ENCODE measurements at regions not wholly inside any gene's neighbourhood (a gene's known extent, or its start where the extent isn't known, plus 50 kb on each side); places are given as distances from the start of the nearest gene placed in this dataset.

DNA sequence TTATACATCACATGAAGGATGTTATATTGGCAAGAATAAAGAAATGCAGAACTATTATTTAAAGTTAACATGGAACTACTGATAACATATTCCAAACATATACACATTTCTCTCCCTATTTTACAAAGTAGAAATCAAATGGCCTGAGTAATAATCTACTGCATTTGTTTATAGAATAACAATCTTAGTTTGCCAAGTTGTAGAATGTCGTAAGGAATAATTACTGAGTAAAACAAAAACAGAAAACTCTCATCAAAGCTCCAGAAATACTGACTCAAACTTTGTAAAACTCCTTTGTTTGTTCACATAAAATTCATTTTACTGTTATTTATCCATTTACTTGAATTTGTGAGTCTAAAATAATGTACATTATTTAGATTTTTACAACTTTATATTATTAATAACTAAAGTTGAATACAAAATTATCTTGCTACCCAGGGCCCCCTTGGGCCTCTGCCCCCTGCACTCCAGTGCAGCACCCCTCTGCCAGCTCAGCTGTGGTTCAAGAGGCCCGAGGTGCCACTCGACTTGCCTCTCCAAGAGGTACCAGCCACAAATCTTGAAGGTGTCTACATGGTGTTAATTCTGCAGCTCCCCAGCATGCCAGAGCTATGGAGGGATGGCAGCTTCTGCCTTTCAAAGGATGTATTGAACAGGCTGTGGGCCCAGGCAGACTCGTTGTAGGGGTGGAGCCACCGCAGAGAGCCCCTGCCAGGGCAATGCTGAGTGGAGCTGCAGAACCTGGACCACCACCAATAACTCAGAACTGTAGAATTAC is 2819.7 kb downstream of the PCDH9 start:
- intact Hi-C loops (cut with DNase I): no loop called here
- DNase-seq: no peak
- ATAC-seq (ENCODE audit: poor library complexity): no peak

DNA sequence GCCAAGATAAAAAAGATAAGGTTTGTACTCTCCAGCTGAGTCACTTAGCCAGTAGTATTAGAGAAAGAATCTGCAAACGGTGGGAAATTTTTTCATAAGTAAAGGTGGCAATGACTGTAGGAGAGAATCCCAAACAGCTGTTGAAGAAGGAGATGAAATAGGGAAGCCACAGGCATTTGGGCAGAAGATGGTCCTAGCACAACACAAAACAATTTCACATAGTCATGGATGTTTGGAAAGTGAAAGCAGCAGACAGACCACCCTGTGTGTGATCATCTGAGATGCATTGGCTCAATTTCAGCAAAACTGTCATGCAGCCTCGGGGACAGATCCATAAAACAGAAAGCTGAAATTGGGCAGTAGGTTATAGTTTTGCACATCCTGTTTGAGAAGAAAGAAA is 2832.4 kb downstream of the PCDH9 start:
- intact Hi-C loops (cut with DNase I): no loop called here
- no peak for DNase-seq
- ATAC-seq (ENCODE audit: poor library complexity): no peak

DNA sequence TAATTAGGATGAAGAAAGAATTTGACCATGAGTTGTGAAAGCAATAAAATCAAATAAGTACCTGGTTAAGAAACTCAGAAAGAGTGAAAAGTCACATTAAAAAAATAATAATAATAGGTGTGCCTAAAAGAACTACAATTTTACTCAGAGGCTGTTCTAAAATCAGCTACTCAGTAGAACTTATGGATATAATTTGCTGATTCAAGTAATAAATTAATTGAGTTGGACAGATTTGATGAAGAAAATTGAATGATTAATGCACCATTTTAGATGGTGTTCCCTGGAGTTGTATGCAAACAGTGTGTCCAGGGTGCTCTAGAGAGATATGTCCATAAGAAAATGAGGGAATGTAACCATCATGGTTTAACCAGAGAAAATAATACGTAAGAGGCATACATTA is 2852.5 kb downstream of the PCDH9 start:
- DNase-seq (no peak), ATAC-seq (ENCODE audit: poor library complexity) (no peak)
- intact Hi-C loops (cut with DNase I): no loop called here

DNA sequence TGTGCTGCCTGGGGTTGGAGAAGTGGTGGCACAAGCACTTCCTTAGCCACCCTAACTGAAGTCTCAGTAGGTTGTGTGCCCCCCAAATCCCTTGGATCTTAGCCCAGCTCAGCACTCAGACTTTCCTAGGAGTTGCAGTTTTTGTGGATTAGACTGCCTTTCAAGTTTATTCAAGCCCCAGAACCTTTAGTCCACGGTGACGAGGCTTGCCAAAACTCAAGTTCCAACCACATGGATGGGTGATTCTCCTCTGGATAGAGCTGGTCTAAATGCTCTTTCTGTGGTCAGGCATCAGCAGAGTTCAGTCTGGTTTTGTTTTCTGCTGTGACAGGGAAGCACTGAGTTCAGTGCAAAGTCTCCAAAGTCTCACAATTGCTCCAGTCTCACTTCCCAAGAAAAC is 2858.7 kb downstream of the PCDH9 start:
- intact Hi-C loops (cut with DNase I): no loop called here
- ATAC-seq (ENCODE audit: poor library complexity) (no peak), DNase-seq (no peak)

DNA sequence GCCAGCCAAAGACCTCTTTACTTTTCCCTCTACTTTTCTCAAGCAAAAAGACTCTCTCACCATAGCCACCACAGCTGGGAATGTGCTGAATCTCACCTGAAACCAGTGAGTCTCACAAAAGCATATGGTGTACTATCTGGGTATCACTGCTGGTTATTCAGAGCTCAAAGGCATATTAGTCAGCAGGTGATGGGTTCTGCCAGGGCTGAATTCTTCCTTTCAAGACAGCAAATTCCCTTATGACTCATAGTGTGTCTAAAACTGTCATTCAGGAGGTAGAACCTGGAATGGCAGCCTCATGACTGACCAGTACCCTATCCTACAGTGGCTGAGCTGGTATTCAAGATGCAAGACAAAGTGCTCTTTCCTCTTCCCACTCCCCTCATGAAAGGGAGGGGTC is 2859.1 kb downstream of the PCDH9 start:
- DNase-seq (no peak), ATAC-seq (ENCODE audit: poor library complexity) (no peak)
- intact Hi-C loops (cut with DNase I): no loop called here

DNA sequence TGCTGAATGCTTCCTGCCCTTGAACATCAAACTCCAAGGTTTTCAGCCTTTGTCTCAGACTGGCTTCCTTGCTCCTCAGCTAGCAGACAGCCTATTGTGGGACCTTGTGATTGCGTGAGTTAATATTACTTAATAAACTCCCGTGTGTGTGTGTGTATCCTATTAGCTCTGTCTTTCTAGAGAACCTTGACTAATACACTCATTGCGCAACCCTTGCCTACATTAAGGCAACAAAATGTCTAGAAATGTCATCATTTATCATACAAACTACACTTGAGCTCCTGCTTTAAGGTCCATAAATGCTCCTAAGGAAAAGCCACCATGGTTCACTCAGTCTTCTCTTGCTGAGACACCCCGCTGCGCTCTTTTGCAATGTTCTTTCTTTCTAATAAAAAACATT is 2861.0 kb downstream of the PCDH9 start:
- DNase-seq (no peak), ATAC-seq (ENCODE audit: poor library complexity) (no peak)
- intact Hi-C loops (cut with DNase I): no loop called here

DNA sequence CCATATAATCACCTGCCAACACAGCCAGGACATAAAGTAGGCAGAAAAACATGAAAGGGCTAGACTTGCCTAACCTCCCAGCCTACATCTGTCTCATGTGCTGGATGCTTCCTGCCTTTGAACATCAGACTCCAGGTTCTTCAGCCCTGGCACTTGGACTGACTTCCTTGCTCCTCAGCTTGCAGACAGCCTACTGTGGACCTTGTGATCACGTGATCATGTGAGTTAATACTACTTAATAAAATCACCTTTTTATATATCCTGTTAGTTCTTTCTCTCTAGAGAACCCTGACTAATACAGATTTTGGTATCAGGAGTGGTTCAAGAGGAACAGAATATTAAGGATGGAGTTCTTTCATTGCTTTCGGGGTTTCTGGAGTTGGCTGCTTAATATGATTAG is 2867.6 kb downstream of the PCDH9 start:
- ATAC-seq (ENCODE audit: poor library complexity) (no peak), DNase-seq (no peak)
- intact Hi-C loops (cut with DNase I): no loop called here

DNA sequence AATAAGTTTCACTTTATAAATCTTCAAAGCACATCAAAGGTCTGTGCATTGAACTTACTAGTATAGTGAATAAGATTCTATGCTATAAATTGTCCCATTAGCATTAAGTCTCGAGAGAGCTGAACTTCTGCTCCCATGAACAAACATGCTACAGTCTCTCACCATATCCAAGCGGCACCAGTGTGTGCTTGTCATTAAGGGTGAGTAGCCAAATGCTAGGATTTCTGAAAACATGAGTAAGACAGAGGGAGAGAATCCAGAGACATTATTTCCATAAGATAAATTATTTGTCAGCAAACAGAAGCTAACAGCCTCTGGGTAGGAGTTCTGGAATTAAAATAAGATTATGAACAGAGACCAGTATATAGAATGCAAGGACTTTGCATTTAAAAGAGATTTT is 2882.5 kb downstream of the PCDH9 start:
- ATAC-seq (ENCODE audit: poor library complexity) (no peak), DNase-seq (no peak)
- intact Hi-C loops (cut with DNase I): no loop called here

DNA sequence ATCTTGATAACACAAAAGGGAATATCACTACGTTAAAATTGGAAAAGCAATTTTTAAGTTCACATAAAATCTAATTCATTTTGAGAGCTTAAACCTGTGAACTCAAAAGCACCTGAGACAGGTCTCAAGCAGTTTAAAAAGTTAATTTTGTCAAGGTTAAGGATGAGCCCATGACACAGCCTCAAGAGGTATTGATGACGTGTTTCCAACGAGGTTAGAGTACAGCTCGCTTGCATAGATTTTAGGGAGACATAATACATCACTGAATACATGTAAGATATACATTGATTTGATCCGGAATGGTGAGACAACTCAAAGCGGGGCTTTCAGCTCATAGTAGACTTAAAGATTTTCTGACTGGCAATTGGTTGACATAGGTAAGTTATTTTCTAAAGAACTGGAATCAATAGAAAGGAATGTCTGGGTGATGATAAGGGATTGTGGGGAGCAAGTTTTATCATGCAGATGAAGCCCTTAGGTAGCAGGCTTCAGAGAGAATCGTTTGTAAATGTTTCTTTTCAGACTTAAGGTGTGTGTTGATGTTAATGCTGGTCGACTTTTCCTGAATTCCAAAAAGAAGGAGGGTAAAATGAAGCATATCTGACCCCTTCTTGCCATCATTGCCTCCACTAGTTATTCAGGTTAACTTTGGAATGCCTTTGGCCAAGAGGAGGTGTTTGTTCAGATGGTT is 2890.6 kb downstream of the PCDH9 start:
- intact Hi-C loops (cut with DNase I): no loop called here
- ATAC-seq (ENCODE audit: poor library complexity) (no peak), DNase-seq (no peak)

DNA sequence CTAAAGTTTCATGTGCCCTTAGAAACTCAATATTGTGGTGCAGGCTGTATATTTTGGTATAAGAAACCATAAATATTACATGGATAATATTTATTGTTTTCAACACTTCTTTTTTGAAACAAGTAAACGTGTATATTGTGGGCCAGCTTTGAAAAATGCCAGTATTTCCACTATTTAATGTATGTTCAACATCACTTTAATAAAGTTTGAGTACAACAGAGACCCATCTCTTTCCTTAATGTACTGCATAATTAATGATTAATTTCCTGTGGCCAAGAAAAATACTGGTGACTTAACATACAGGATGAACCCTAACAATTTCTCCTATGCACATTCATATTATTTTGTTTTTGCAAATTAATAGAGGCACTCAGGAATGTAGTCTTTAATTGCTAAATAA is 2891.5 kb downstream of the PCDH9 start:
- DNase-seq: no peak
- ATAC-seq (ENCODE audit: poor library complexity): no peak
- intact Hi-C loops (cut with DNase I): no loop called here

DNA sequence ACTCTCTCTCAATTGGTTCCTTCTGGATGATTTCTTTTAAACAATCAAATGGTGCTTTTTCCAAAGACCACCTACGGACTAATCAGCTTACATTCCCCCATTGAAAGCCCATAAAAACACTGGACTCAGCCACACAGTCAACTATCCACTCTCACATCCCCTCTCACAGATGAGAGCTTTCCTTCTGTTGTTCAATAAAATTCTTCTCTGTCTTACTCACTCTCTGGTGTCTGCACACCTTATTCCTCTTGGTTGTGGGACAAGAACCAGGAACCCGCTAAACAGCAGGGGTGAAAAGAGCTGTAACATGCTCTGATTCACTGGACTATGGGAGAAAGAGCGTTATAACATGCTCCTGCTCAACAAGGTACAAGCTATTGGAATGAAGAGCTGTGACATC is 2896.2 kb downstream of the PCDH9 start:
- DNase-seq (no peak), ATAC-seq (ENCODE audit: poor library complexity) (no peak)
- intact Hi-C loops (cut with DNase I): no loop called here

DNA sequence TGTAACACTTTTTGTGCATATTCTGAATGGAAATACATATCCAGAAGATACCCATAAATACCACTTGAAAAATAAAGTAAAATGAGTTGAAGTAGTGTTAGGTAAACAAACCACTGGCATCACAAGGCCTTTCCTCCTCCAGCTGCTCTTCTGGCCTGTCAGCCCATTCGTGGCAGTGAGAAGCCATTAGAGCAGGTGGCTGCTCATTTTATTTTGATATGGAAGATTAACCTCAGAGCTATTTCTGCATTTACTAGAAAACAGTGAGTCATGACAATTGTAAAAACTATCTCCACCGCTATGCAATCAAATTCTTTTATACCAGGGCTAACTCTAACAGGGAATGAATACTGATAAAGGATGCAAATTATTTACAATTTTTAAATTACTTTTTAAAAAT is 2898.1 kb downstream of the PCDH9 start:
- no peak for ATAC-seq (ENCODE audit: poor library complexity)
- DNase-seq: no peak
- intact Hi-C loops (cut with DNase I): no loop called here

DNA sequence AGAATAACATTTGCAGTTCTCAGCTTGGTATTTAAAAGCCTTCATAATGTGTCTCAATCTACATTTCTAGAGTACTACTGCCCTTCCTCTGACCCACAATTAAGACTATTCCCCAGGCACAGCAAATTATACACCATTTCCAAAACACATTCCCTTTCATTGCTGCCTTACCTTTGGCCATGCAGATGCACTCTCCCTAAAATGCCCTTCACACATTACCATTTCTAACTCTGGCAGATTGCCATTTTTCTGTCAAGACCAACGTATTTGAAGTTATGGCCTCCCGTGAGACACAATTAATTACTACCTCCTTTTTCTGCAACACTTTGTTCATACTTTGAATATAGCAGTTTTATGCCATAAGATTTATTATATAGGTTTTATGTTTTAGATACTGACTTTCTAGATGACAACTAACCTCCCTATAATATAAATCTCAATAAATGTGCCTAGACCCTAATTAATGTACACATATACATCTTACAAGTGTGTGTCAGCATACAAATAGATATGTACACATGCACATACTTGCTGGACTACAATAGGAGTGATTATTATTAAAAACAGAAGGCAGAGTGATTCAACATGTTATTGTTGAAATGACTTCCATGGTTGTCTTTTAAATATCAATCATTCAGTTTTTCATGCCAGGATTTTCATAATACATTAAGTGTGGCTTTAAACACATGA is 2902.5 kb downstream of the PCDH9 start:
- no peak for ATAC-seq (ENCODE audit: poor library complexity)
- DNase-seq: no peak
- intact Hi-C loops (cut with DNase I): no loop called here

DNA sequence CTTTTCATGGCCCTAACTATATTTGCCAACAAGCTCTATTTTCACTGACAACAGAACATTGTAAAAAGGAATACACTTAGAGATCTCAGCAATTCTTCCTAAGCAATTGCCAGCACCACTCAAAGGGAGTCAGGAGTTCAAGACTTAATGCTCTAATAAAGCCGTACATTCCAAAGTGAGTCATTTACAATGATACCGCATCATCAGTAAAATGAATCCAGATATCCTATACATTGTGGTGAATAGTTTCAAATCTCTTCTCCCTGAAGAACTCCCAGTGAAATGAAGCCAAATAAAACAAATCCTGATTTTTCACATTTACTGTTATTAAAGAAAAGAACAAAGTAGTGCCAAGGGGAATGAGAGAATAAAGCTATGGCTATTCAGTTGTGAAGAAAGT is 2898.7 kb upstream of the PCDH20 start:
- ATAC-seq (ENCODE audit: poor library complexity) (no peak), DNase-seq (no peak)
- intact Hi-C loops (cut with DNase I): no loop called here

DNA sequence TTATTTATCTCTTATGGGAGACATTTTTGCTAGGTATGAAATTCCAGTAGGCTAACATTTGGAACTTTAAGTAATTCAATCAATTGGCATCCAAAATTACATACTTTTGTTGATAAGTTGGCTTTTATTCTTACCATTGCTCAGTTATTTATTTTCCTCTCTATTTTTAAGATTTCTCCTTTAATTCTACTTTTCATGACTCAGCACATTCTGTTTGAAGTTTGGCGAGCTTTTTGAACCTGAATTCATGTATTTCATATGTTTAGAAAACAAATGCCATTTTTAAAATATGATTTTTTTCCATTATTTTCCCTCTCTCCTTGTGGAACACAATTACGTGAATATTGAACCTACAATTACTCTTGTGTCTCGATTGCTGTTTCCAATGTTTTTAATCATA is 2896.3 kb upstream of the PCDH20 start:
- intact Hi-C loops (cut with DNase I): no loop called here
- no peak for ATAC-seq (ENCODE audit: poor library complexity)
- DNase-seq: no peak

DNA sequence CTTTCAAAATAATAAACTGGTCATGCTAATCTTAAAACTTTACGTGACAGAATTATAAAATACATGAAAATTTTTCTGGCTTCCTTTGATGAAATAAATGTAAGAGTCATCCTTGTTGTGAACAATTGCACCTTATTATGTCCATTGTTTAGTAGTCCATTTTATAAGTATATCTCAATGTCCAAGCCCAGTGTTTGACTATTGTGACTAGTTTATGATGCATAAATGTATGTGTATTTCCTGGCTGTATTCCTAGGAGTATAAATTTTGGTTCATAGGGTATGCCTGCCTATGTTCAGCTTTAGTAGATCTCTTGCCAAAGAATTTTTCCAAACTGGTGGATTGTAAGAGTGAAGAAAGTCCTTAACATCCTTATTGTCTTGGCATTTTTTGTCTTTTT is 2895.5 kb upstream of the PCDH20 start:
- intact Hi-C loops (cut with DNase I): no loop called here
- DNase-seq (no peak), ATAC-seq (ENCODE audit: poor library complexity) (no peak)

DNA sequence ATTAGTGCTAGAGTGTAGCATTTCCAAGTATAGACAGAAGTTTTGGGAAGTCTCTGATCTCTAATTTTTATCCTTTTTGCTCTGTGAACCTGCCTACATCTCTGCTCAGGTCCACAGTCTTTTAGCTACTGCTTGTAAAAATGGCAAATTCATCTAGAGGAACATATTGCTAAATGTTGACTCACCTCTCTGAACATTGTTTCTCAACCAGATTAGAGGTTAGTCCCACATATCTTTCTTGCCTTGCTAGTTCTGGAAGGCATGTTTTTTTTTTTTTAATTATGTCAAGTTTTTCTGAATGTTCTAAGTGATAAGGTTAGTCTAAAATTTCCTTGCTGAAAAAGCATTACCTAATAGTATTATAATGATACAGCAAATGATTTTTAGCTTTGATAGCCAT is 2889.6 kb upstream of the PCDH20 start:
- DNase-seq (no peak), ATAC-seq (ENCODE audit: poor library complexity) (no peak)
- intact Hi-C loops (cut with DNase I): no loop called here

DNA sequence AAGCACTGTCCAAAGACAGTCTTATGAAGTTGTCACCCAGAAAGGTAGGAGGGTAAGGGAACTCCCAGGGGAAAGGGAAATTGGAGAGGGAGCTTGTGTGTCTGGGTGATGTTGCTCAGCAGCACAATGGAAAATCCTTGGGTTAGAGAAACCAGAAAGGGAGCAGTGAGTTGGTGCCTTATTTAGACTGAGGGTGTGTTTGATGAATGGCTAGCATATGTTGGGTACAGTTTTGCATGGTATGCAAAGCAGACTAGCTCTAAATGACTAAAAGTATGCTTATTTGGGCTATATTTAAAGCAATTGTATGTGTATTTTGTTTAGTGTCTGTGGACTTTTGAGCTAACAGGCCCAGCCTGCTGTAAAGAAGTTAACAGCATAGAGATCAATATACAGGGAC is 2884.6 kb upstream of the PCDH20 start:
- intact Hi-C loops (cut with DNase I): no loop called here
- ATAC-seq (ENCODE audit: poor library complexity) (no peak), DNase-seq (no peak)

DNA sequence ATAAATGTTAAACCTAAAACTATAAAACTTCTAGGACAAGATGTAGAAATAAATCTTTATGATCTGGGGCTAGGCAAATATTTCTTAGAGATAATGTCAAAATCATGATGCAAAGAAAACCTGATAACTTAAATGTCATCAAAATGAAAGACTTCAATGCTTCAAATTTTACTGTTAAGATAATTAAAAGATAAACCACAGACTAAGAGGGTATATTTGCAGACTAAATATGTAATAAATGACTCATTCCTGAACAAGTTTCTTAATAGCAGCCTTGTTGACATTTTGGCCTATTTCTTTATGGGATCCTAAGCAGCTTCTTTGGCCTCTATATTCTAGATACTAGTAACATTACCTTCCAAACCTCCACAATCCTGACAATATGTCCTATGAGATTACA is 2878.3 kb upstream of the PCDH20 start:
- intact Hi-C loops (cut with DNase I): no loop called here
- ATAC-seq (ENCODE audit: poor library complexity): no peak
- no peak for DNase-seq

DNA sequence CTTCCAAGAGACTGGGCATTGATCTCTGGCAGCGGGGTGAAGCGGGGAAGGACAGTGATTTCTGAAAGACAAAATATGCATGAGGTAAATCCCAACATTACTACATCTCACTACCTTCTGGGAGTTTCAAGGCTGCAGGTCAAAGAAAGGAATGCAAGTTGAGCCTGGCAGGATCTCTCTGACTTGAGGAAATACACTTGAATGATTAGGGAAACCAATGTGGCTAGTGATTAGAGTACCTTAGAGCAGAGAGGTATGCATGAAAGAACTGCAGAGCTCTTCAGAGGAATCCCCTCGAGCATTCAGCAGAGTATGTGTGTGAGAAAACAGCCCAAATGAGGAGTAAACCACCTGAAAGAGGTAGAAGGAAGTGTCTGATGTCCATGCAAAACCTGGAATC is 2874.1 kb upstream of the PCDH20 start:
- DNase-seq: no peak
- intact Hi-C loops (cut with DNase I): no loop called here
- ATAC-seq (ENCODE audit: poor library complexity): no peak
